ENCODE measurements at regions not wholly inside any gene's neighbourhood (a gene's known extent, or its start where the extent isn't known, plus 50 kb on each side); places are given as distances from the start of the nearest gene placed in this dataset.
"Not testable (repeated sequence)": the region's sequence is repeated elsewhere in the genome, so short reads cannot be mapped to it uniquely, and the experiment has no call there.

- no peak for DNase-seq (ENCODE audit: low spot score in 2 of 2)
These were observed 163.5 kb downstream of the KIF26A start for GRCh38 chr14:104301731-104302460.

GRCh38 chr14:104302794-104303405 lies 164.5 kb downstream of the KIF26A start:
- FAIRE-seq (no peak), DNase-seq (ENCODE audit: low spot score in 2 of 2) (no peak)

More at GRCh38 chr14:104301731-104302460, 163.5 kb downstream of the KIF26A start:
- no peak for FAIRE-seq

GRCh38 chr14:104303705-104304425 lies 165.5 kb downstream of the KIF26A start:
- FAIRE-seq: no peak
- no peak for DNase-seq (ENCODE audit: low spot score in 2 of 2)

- no peak for DNase-seq (ENCODE audit: low spot score in 2 of 2)
- no peak for FAIRE-seq
These were observed 166.3 kb downstream of the KIF26A start for GRCh38 chr14:104304451-104305351.

GRCh38 chr14:104305511-104306449 lies 167.4 kb downstream of the KIF26A start:
- no peak for FAIRE-seq
- DNase-seq (ENCODE audit: low spot score in 2 of 2): no peak

GRCh38 chr14:104306450-104307040 lies 168.2 kb downstream of the KIF26A start:
- FAIRE-seq: no peak
- no peak for DNase-seq (ENCODE audit: low spot score in 2 of 2)

- DNase-seq (ENCODE audit: low spot score in 2 of 2): no peak
- no peak for FAIRE-seq
These were observed 168.8 kb downstream of the KIF26A start for GRCh38 chr14:104307246-104307626.

- FAIRE-seq (no peak), DNase-seq (ENCODE audit: low spot score in 2 of 2) (no peak)
These were observed 169.4 kb downstream of the KIF26A start for GRCh38 chr14:104307627-104308401.

GRCh38 chr14:104308534-104308933 lies 170.1 kb downstream of the KIF26A start:
- FAIRE-seq; DNase-seq (ENCODE audit: low spot score in 2 of 2): not testable (repeated sequence)

- DNase-seq (ENCODE audit: low spot score in 2 of 2) (no peak), FAIRE-seq (no peak)
These were observed 171.4 kb downstream of the KIF26A start for GRCh38 chr14:104309657-104310369.

GRCh38 chr14:104311358-104311757 lies 173.0 kb downstream of the KIF26A start:
- FAIRE-seq (no peak), DNase-seq (ENCODE audit: low spot score in 2 of 2) (no peak)

GRCh38 chr14:104313674-104314073 lies 175.3 kb downstream of the KIF26A start:
- no peak for DNase-seq (ENCODE audit: low spot score in 2 of 2)
- no peak for FAIRE-seq

- no peak for FAIRE-seq
- DNase-seq (ENCODE audit: low spot score in 2 of 2): no peak
These were observed 176.0 kb downstream of the KIF26A start for GRCh38 chr14:104314251-104314941.

- DNase-seq (ENCODE audit: low spot score in 2 of 2) (no peak), FAIRE-seq (no peak)
These were observed 176.8 kb downstream of the KIF26A start for GRCh38 chr14:104315169-104315568.

GRCh38 chr14:104315625-104316024 lies 177.2 kb downstream of the KIF26A start:
- DNase-seq (ENCODE audit: low spot score in 2 of 2) (no peak), FAIRE-seq (no peak)

- FAIRE-seq: no peak
- no peak for DNase-seq (ENCODE audit: low spot score in 2 of 2)
These were observed 177.8 kb downstream of the KIF26A start for GRCh38 chr14:104316121-104316722.

Data from frontal cortex (tissue), 3 donors.